ENCODE measurements at regions not wholly inside any gene's neighbourhood (a gene's known extent, or its start where the extent isn't known, plus 50 kb on each side); places are given as distances from the start of the nearest gene placed in this dataset.

DNA sequence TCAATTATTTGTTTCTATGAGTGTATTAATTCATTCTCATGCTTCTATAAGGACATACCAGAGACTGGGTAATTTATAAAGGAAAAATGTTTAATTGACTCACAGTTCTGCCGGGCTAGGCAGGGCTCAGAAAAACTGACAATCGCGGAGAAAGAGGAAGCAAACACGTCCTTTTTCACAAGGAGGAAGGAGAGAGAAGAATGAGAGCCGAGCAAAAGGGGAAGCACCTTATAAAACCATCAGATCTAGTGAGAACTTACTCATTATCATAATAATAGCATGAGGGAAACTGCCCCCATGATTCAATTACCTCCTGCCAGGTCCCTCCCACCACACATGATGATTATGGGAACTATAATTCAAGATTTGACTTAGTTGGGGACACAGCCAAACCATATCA lies 294.0 kb downstream of the DSC3 start:
- TF ChIP-seq ZNF792 (tag by site-specific recombination; IDR thresholded peaks at IDR 0.05) (no peak), REPIN1 (tag by site-specific recombination; IDR thresholded peaks at IDR 0.05; ENCODE audit: low read depth) (no peak), CTCF (tag by site-specific recombination; IDR thresholded peaks at IDR 0.05) (no peak), ZNF664 (tag by site-specific recombination; IDR thresholded peaks at IDR 0.05) (no peak), ZFHX2 (tag by site-specific recombination; conservative IDR thresholded peaks at IDR 0.05) (no peak), ZNF561 (tag by site-specific recombination; IDR thresholded peaks at IDR 0.05; ENCODE audit: borderline replicate concordance) (no peak), ZNF302 (tag by site-specific recombination; IDR thresholded peaks at IDR 0.05; ENCODE audit: low read depth) (no peak), ZNF211 (tag by site-specific recombination; IDR thresholded peaks at IDR 0.05; ENCODE audit: low read depth) (no peak), ZNF654 (tag by site-specific recombination; IDR thresholded peaks at IDR 0.05; ENCODE audit: low read depth) (no peak), GLIS1 (tag by site-specific recombination; IDR thresholded peaks at IDR 0.05) (no peak)
